GM20000 (cell line): ENCODE measurements at regions not wholly inside any gene's neighbourhood (a gene's known extent, or its start where the extent isn't known, plus 50 kb on each side); places are given as distances from the start of the nearest gene placed in this dataset.

Experiments used
- DNase-seq: peaks from one replicate; pipeline ENCODE4 v3.0.0; 2012; ENCODE audit warnings: low spot score
- TF ChIP-seq, protein P1 (sequence below): IDR thresholded peaks from 2 replicates; pipeline ENCODE4 v1.5.1; 2012; ENCODE audit warnings: mild to moderate bottlenecking, control low read depth; ENCODE audit errors: extremely low read depth, missing control alignments

DNA sequence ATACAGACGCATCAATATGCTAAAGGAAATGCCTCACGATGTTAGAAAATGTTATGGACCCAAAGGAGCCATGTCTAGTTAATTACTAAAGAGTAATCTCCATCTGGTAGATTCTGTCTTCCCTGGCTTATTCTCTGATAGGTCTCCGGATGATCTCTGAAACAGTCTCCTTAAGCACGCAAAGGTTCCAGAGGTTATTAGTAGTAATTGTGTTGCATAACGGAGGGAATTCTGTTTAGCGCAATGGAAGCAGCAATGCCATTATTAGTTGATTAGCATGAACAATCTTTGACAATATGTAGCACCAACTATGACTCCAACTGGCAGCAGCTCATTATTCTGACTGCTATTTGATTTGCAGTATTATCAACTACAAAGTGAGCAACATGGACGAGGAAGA, 952.5 kb upstream of the SEMA6D start:
- TF ChIP-seq, protein P1, sequence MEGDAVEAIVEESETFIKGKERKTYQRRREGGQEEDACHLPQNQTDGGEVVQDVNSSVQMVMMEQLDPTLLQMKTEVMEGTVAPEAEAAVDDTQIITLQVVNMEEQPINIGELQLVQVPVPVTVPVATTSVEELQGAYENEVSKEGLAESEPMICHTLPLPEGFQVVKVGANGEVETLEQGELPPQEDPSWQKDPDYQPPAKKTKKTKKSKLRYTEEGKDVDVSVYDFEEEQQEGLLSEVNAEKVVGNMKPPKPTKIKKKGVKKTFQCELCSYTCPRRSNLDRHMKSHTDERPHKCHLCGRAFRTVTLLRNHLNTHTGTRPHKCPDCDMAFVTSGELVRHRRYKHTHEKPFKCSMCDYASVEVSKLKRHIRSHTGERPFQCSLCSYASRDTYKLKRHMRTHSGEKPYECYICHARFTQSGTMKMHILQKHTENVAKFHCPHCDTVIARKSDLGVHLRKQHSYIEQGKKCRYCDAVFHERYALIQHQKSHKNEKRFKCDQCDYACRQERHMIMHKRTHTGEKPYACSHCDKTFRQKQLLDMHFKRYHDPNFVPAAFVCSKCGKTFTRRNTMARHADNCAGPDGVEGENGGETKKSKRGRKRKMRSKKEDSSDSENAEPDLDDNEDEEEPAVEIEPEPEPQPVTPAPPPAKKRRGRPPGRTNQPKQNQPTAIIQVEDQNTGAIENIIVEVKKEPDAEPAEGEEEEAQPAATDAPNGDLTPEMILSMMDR: no peak
- DNase-seq: no peak

DNA sequence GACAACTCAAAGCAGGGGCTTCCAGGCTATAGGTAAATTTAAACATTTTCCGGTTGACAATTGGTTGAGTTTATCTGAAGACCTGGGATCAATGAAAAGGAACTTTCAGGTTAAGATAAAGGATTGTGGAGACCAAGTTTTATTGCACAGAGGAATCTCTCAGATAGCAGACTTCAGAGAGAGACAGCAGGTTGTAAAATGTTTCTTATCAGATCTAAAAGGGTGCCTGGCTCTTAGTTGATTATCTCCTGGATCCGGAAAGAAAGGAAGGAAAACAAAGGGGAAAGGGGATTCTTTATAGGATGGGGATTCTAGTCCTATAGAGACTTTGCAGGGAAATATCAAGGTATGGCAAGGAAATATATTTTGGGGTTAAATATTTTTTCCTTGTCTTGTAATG, 951.3 kb upstream of the SEMA6D start:
- no peak for DNase-seq
- TF ChIP-seq, protein P1: no peak

DNA sequence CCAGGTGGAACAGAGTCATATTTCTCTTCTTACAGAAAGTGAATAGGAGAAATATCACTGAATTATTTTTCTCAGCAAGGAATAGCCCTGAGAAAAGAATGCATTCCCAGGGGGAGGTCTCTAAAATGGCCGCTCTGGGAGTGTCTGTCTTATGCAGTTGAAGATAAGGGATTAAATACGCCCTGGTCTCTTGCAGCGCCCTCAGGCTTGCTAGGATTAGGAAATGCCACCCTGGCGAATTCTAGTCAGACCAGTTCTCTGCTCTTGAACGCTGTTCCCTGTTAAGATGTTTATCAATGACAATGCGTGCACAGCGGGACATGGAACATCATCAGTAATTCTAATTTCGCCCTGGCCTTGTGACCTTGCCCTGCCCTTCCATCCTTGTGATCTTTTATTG, 949.0 kb upstream of the SEMA6D start:
- TF ChIP-seq, protein P1: no peak
- no peak for DNase-seq

DNA sequence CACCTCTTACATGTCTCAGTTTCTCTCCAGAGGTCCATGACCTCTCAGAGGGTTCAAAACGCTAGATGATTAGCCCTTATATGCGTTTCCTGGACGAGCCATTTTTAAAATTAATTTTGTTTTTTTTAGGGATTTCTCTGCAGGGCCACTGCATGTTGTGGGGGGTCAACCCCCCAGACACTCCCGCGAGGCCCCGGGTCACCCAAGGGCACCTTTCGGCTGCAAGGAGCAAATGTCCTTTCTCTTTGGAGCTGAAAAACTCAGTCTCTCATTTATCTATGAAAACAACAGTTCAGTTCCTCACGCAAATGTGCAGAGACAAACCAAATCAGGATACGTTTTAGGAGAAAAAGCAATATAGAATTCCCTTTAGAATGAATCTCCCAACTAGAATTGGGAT, 944.3 kb upstream of the SEMA6D start:
- no peak for DNase-seq
- TF ChIP-seq, protein P1: no peak

DNA sequence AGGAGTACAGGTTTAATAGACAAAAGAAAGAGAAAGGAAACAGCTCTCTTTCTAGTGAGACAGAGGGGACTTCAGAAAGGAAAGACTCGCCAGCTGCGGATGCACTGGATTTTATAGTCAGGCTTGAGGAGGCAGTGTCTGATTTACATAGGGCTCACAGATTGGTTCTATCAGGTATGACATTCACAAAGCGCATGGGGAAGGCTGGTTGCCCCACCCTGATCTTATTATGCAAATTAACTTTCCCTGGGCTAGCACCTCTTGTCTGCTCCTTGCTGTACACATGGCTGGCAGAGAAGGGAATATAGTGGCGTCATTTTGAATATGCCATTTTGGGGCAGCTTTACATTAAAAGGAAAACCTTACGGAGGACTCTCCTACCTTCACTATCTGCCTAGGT, 938.4 kb upstream of the SEMA6D start:
- TF ChIP-seq, protein P1: no peak
- no peak for DNase-seq

DNA sequence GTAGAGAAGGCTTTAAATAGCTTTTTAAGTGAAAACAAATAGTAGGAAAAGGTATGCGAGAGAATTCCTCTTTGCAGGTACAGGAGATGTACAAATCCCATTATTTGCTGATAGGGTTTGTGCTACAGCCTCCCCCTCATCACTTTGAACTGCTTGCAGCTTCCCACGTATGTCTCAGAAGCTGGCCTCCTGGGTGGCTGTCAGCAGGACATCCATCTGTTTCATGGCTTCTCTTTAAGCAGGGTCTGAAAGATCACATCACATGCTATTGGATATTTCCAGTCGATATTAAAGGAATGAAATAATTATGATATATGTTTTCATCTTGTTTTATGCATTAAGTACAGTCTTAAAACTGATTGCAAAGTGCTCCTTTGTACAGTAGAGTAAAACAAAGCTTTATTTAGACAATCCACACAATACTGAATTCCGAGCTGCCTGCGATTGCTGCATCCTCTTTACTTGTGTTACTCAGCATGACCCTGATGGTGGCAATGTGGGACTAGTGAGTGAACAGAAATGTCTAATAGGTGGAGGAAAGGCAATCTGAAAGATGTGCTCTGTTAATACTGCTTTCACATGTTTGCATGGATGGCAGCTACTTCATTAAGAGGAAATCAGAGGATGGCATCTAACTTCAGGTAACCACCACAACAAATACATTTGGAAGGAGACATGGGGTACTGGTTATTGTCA, 930.6 kb upstream of the SEMA6D start:
- no peak for DNase-seq
- TF ChIP-seq, protein P1: no peak

DNA sequence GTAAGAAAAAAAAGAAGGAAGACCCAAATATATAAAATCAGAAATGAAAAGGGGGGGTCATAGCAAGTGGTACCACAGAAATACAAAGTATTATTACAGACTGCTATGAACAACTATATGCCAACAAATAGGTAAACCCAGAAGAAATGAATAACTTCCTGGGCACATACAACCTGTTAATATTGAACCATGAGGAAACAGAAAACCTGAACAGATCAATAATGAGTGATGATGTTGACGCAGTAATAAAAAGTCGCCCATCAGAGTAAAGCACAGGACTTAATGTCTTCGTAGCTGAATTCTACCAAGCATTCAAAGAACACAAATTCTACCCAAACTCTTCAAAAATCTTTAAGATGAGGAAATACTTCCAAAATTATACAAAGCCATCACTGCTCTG, 921.6 kb upstream of the SEMA6D start:
- TF ChIP-seq, protein P1: no peak
- DNase-seq: no peak
